Tibial artery (tissue), 4 donors: ENCODE measurements at regions not wholly inside any gene's neighbourhood (a gene's known extent, or its start where the extent isn't known, plus 50 kb on each side); places are given as distances from the start of the nearest gene placed in this dataset.

ENCODE experiments used
- DNase-seq, 2 donors: peaks; one replicate each; pipeline ENCODE4 v3.0.0-alpha.2; 2019
- H3K27ac ChIP-seq, 2 donors: fragments of 200-600 bp; sonication (generic) in 1 of 2; 1 replicate in 1 of 2; 2 replicates in 1 of 2; pipeline ENCODE4 v1.5.1; 2018 to 2019; ENCODE audit warnings: mild to moderate bottlenecking in 1 of 2
- H3K27me3 ChIP-seq, 2 donors: fragments of 200-600 bp; sonication (generic) in 1 of 2; one replicate each; pipeline versions ENCODE4 v1.5.1 to v1.6.0; 2016 to 2019
- H3K36me3 ChIP-seq, 3 donors: fragments of 200-600 bp; sonication (generic) in 2 of 3; one replicate each; pipeline ENCODE4 v1.5.1; 2016 to 2019; ENCODE audit warnings: mild to moderate bottlenecking in 2 of 3
- H3K4me1 ChIP-seq, 4 donors: fragments of 200-600 bp; sonication (generic) in 2 of 4; 1 replicate in 3 of 4; 2 replicates in 1 of 4; pipeline ENCODE4 v1.5.1; 2016 to 2019
- H3K4me3 ChIP-seq, 2 donors: fragments of 200-600 bp; sonication (generic) in 1 of 2; 1 replicate in 1 of 2; 2 replicates in 1 of 2; pipeline ENCODE4 v1.5.1; 2018 to 2019; ENCODE audit warnings: mild to moderate bottlenecking in 2 of 2
- H3K9me3 ChIP-seq, 3 donors: fragments of 200-600 bp; sonication (generic) in 1 of 3; one replicate each; pipeline ENCODE4 v1.5.1; 2016 to 2019
- intact Hi-C: fragments of 100-400 bp; cut with DNase I; formaldehyde crosslinking; loops from one replicate; pipeline ENCODE4 v1.15.0; 2023; ENCODE audit warnings: low total_unique reads
- TF ChIP-seq, protein P1 (sequence below), 2 experiments: fragments of 200-600 bp in 1 of 2; fragments of 450-650 bp in 1 of 2; IDR thresholded peaks; one replicate each; pipeline ENCODE4 v1.5.1; 2017 to 2019; ENCODE audit warnings: antibody characterized with exemption in 2 of 2, mild to moderate bottlenecking in 1 of 2, moderate library complexity in 1 of 2

DNA sequence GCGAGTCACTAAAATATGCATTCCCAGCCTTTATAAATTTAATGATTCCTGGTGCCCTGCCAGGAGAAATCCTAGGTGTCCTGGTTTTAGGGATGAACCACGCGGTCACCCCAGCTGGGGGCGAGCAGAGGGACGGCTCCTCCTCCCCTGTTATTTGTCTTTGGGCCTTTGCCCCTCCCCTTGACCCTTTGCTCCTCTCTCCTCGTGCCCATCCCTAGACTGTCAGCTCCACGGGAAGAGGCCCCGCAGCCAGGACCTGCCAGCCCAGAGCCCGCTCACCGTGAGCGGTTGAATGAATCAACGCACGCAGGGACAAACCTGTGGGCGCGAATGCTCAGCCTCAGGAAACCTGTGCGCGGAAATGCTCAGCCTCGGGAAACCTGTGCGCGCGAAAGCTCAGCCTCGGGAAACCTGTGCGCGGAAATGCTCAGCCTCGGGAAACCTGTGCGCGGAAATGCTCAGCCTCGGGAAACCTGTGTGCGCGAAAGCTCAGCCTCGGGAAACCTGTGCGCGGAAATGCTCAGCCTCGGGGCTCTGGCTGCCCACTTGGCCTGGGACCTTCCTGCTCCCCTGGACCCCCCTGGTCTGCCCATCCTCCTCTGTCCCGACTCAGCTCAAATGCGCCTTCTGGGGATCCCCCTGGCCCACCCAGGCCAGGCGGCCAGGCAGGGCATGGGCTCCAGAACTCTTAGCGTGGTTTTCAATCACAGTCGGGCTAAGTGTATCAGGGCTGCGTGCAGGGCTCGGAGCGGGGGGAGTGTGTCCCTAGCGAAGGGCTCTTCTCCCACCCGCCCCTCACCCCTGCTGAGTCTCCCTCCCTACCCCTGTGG lies 140.5 kb upstream of the COL5A1 start:
- no peak overlapping the region for H3K27ac ChIP-seq
- intact Hi-C loops: no loop called here
- H3K9me3 ChIP-seq: no peaks in the 10 kb centered on the region
- H3K36me3 ChIP-seq: no peaks in the 10 kb centered on the region
- no peak for DNase-seq
- H3K27me3 ChIP-seq: peaks cover 0 to 41% of the 10 kb centered on the region in 2 donors
- H3K4me3 ChIP-seq: no peak overlapping the region
- TF ChIP-seq, protein P1, sequence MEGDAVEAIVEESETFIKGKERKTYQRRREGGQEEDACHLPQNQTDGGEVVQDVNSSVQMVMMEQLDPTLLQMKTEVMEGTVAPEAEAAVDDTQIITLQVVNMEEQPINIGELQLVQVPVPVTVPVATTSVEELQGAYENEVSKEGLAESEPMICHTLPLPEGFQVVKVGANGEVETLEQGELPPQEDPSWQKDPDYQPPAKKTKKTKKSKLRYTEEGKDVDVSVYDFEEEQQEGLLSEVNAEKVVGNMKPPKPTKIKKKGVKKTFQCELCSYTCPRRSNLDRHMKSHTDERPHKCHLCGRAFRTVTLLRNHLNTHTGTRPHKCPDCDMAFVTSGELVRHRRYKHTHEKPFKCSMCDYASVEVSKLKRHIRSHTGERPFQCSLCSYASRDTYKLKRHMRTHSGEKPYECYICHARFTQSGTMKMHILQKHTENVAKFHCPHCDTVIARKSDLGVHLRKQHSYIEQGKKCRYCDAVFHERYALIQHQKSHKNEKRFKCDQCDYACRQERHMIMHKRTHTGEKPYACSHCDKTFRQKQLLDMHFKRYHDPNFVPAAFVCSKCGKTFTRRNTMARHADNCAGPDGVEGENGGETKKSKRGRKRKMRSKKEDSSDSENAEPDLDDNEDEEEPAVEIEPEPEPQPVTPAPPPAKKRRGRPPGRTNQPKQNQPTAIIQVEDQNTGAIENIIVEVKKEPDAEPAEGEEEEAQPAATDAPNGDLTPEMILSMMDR (IDR thresholded peaks at IDR 0.05): no peak
- no peaks in the 10 kb centered on the region for H3K4me1 ChIP-seq

DNA sequence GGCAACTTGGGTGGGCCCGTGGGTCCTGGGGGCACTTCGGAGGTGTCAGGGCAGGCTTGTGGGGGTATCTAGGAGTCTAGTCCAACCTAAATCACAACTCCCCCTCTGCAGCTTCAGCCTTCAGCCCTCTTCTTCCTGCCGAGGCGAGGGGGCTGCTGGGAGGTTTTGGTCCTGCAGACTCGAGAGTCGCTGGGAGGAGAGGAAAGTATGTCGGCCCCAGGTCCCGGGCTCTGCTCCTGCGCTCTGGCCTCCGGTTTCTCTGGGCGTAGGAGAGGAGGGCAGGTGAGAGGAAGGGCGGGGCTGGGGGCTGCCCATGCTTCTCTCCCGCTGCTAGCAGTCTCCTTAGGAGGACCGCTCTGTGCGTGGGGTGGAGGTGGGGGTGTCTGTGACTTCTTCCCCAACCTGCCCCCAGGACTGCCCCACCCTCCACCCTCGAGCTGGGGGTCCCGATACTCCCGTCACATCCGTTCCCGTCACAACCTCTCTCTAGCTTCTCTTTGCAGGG lies 139.8 kb upstream of the COL5A1 start:
- intact Hi-C loops: no loop called here
- H3K27me3 ChIP-seq: peaks cover 0 to 38% of the 10 kb centered on the region in 2 donors
- no peaks in the 10 kb centered on the region for H3K9me3 ChIP-seq
- H3K36me3 ChIP-seq: no peaks in the 10 kb centered on the region
- no peaks in the 10 kb centered on the region for H3K4me1 ChIP-seq
- peak in 1 of 2 donors; percentile 59 for DNase-seq
- no peak overlapping the region for H3K27ac ChIP-seq
- no peak overlapping the region for H3K4me3 ChIP-seq
- TF ChIP-seq, protein P1 (IDR thresholded peaks at IDR 0.05): no peak

GRCh38 chr9:134502266-134502791 lies 139.3 kb upstream of the COL5A1 start:
- Histone ChIP-seq H3K27me3 (peaks cover 0 to 38% of the 10 kb centered on the region in 2 donors), H3K9me3 (no peaks in the 10 kb centered on the region), H3K36me3 (no peaks in the 10 kb centered on the region), H3K27ac (no peak overlapping the region), H3K4me3 (no peak overlapping the region), H3K4me1 (no peaks in the 10 kb centered on the region)
- intact Hi-C loops: no loop called here
- DNase-seq: peak in 1 of 2 donors; percentile 48
- TF ChIP-seq, protein P1 (IDR thresholded peaks at IDR 0.05): no peak

- H3K4me1 ChIP-seq: no peaks in the 10 kb centered on the region
- peak; percentile 71 to 75 for DNase-seq
- H3K4me3 ChIP-seq: no peak overlapping the region
- H3K27me3 ChIP-seq: peaks cover 0 to 38% of the 10 kb centered on the region in 2 donors
- TF ChIP-seq, protein P1 (IDR thresholded peaks at IDR 0.05): no peak
- H3K27ac ChIP-seq: no peak overlapping the region
- no peaks in the 10 kb centered on the region for H3K36me3 ChIP-seq
- no peaks in the 10 kb centered on the region for H3K9me3 ChIP-seq
- intact Hi-C loops: no loop called here
Measured at GRCh38 chr9:134502809-134503211, 138.8 kb upstream of the COL5A1 start.

- no peak overlapping the region for H3K27ac ChIP-seq
- DNase-seq: peak in 1 of 2 donors; percentile 43
- no peaks in the 10 kb centered on the region for H3K36me3 ChIP-seq
- intact Hi-C loops: no loop called here
- H3K4me1 ChIP-seq: no peaks in the 10 kb centered on the region
- peaks cover 0 to 38% of the 10 kb centered on the region in 2 donors for H3K27me3 ChIP-seq
- H3K9me3 ChIP-seq: no peaks in the 10 kb centered on the region
- H3K4me3 ChIP-seq: no peak overlapping the region
- TF ChIP-seq, protein P1 (IDR thresholded peaks at IDR 0.05): no peak
Measured at GRCh38 chr9:134503301-134504105, 138.1 kb upstream of the COL5A1 start.
